ENCODE measurements at regions not wholly inside any gene's neighbourhood (a gene's known extent, or its start where the extent isn't known, plus 50 kb on each side); places are given as distances from the start of the nearest gene placed in this dataset.

DNA sequence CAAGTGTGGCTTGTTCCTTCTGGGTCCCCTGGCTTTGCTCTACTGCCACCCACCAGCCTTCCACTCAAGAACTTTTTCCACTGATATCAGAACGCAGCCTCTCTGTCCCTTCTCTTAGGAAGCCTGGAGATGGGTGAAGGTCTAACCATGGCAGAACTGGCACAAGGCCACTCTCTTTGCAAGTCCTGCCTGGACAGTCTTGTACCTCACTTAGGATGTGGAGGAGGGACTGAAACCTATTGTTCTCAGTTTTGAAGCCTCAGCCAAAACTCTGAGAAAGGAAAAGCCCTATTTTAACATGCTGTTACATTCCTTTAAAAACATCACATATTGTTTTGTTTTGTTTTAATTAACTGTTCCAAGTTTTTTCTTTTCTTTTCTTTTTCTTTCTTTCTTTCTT lies 58.9 kb upstream of the NCOA1 start:
- Histone ChIP-seq H3K4me1 (ENCODE audit: insufficient read depth, low read length, poor library complexity, severe bottlenecking) (peaks cover 24% of the 10 kb centered on the region), H3K27me3 (replicated peaks; ENCODE audit: insufficient read depth, low read depth, low read length, poor library complexity) (no peaks in the 10 kb centered on the region), H3K36me3 (ENCODE audit: insufficient read depth, low read length, poor library complexity, severe bottlenecking) (no peaks in the 10 kb centered on the region), H3K4me3 (ENCODE audit: low read depth, low read length, poor library complexity, severe bottlenecking) (no peak overlapping the region), H3K9me3 (ENCODE audit: low read depth, low read length, poor library complexity, severe bottlenecking) (no peaks in the 10 kb centered on the region), H3K27ac (ENCODE audit: low read depth, low read length, poor library complexity, severe bottlenecking) (no peak overlapping the region)
- DNase-seq (ENCODE audit: low spot score) = no peak
- intact Hi-C loops (cut with micrococcal nuclease; ENCODE audit: unreplicated experiment) = no loop called here
- BruUV-seq (replicated peaks) = no TSS peak
- POLR2A ChIA-PET (ENCODE audit: low non-redundant PET) = no interaction called here
- CTCF ChIA-PET = no interaction called here
- TF ChIP-seq EZH2 (IDR thresholded peaks at IDR 0.05; ENCODE audit: borderline replicate concordance, low read depth, low read length, poor library complexity, severe bottlenecking) = no peak
- TF ChIP-seq, protein P1, sequence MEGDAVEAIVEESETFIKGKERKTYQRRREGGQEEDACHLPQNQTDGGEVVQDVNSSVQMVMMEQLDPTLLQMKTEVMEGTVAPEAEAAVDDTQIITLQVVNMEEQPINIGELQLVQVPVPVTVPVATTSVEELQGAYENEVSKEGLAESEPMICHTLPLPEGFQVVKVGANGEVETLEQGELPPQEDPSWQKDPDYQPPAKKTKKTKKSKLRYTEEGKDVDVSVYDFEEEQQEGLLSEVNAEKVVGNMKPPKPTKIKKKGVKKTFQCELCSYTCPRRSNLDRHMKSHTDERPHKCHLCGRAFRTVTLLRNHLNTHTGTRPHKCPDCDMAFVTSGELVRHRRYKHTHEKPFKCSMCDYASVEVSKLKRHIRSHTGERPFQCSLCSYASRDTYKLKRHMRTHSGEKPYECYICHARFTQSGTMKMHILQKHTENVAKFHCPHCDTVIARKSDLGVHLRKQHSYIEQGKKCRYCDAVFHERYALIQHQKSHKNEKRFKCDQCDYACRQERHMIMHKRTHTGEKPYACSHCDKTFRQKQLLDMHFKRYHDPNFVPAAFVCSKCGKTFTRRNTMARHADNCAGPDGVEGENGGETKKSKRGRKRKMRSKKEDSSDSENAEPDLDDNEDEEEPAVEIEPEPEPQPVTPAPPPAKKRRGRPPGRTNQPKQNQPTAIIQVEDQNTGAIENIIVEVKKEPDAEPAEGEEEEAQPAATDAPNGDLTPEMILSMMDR (conservative IDR thresholded peaks at IDR 0.05; ENCODE audit: low read depth, low read length) = no peak

DNA sequence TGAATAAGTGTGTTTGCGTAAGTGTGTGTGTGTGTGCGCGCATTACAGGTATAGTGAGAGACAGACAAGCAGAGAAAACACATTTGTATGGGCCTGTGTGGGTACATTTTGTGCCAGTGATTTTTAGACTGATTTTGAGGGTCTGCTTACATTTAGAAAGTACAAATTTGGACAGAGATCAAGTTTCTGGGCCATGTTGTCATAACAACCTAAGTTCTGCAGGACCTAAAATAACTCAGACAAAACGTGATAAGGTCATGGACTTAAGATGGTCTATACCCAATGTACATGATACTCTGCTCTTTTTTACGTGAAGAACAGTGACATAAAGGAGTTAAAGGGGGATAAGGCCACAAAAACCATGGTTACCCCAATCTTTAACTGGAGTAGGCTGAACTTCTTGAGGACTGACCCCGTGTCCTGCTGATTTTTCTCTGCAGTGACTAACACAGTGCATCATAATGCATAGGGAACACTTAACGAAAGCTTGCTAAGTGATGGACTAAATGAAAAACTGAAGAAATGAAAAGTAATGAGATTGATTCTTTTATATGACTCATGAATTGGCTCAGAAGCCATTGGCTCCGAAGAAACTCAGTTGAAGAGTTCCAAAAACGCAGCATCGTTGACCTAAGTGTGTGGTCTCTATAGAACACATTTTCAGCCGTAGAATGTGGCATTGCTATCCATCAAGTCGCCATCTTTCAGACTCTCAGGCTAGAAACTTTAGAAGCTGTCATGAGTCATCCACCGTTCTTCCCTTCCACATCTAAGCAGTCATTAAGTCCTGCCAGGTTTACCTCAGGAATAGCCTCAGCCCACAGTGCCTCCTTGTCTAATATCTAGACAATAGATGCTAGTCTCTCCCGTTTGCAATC lies 61.6 kb upstream of the NCOA1 start:
- CTCF ChIA-PET = no interaction called here
- H3K4me3 ChIP-seq (ENCODE audit: low read depth, low read length, poor library complexity, severe bottlenecking) = no peak overlapping the region
- POLR2A ChIA-PET (ENCODE audit: low non-redundant PET) = no interaction called here
- H3K36me3 ChIP-seq (ENCODE audit: insufficient read depth, low read length, poor library complexity, severe bottlenecking) = no peaks in the 10 kb centered on the region
- no peaks in the 10 kb centered on the region for H3K9me3 ChIP-seq (ENCODE audit: low read depth, low read length, poor library complexity, severe bottlenecking)
- TF ChIP-seq EZH2 (IDR thresholded peaks at IDR 0.05; ENCODE audit: borderline replicate concordance, low read depth, low read length, poor library complexity, severe bottlenecking) = no peak
- TF ChIP-seq, protein P1 (conservative IDR thresholded peaks at IDR 0.05; ENCODE audit: low read depth, low read length) = no peak
- H3K4me1 ChIP-seq (ENCODE audit: insufficient read depth, low read length, poor library complexity, severe bottlenecking) = peaks cover 1% of the 10 kb centered on the region
- H3K27ac ChIP-seq (ENCODE audit: low read depth, low read length, poor library complexity, severe bottlenecking) = no peak overlapping the region
- DNase-seq (ENCODE audit: low spot score) = no peak
- no peaks in the 10 kb centered on the region for H3K27me3 ChIP-seq (replicated peaks; ENCODE audit: insufficient read depth, low read depth, low read length, poor library complexity)
- no TSS peak for BruUV-seq (replicated peaks)
- intact Hi-C loops (cut with micrococcal nuclease; ENCODE audit: unreplicated experiment) = no loop called here

DNA sequence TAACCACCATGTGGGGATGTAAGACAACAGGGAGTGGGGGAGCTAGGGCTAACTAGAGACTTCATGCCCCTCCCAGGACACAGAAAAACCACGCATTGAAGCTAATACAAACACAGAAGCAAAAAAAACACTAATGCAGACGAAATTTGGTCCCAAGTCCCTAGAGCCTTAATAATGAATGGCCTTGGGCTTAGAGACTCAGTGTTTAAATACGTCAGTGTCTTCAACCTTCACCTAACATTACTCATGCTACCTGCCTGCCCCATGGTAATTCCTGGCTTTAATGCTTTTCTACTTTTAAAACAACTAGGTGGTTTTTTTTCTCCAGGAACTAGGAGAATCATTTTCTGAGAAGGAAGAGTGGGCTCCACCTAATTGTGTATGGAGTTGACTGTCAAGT lies 64.1 kb upstream of the ITSN2 start:
- Histone ChIP-seq H3K4me3 (ENCODE audit: low read depth, low read length, poor library complexity, severe bottlenecking) (no peak overlapping the region), H3K36me3 (ENCODE audit: insufficient read depth, low read length, poor library complexity, severe bottlenecking) (no peaks in the 10 kb centered on the region), H3K9me3 (ENCODE audit: low read depth, low read length, poor library complexity, severe bottlenecking) (no peaks in the 10 kb centered on the region), H3K27ac (ENCODE audit: low read depth, low read length, poor library complexity, severe bottlenecking) (no peak overlapping the region), H3K27me3 (replicated peaks; ENCODE audit: insufficient read depth, low read depth, low read length, poor library complexity) (no peaks in the 10 kb centered on the region), H3K4me1 (ENCODE audit: insufficient read depth, low read length, poor library complexity, severe bottlenecking) (peaks cover 5% of the 10 kb centered on the region)
- DNase-seq (ENCODE audit: low spot score) = no peak
- BruUV-seq (replicated peaks) = no TSS peak
- intact Hi-C loops (cut with micrococcal nuclease; ENCODE audit: unreplicated experiment) = loop anchor here (5.0 kb wide), 1 partner anchor 548 kb away; the partner anchor contains the start of gene DNAJC27
- TF ChIP-seq, protein P1 (conservative IDR thresholded peaks at IDR 0.05; ENCODE audit: low read depth, low read length) = no peak
- no peak for TF ChIP-seq EZH2 (IDR thresholded peaks at IDR 0.05; ENCODE audit: borderline replicate concordance, low read depth, low read length, poor library complexity, severe bottlenecking)
- ChIA-PET POLR2A (ENCODE audit: low non-redundant PET) (no interaction called here), CTCF (no interaction called here)

Data from A673 (cell line).